ENCODE measurements at regions not wholly inside any gene's neighbourhood (a gene's known extent, or its start where the extent isn't known, plus 50 kb on each side); places are given as distances from the start of the nearest gene placed in this dataset.

- Histone ChIP-seq H3K4me3 (ENCODE audit: low read depth in 1 of 3, low read length in 3 of 3) (no peak overlapping the region), H3K9me3 (ENCODE audit: control insufficient read depth in 4 of 4, low read length in 3 of 4) (no peaks in the 10 kb centered on the region), H3K9ac (ENCODE audit: low read depth in 1 of 2, low read length in 2 of 2) (no peak overlapping the region), H3K27me3 (ENCODE audit: control insufficient read depth in 4 of 4, insufficient read depth in 4 of 4, low read length in 3 of 4) (no peaks in the 10 kb centered on the region), H3K36me3 (ENCODE audit: control insufficient read depth in 4 of 4, insufficient read depth in 3 of 4, low read depth in 1 of 4, low read length in 3 of 4) (no peaks in the 10 kb centered on the region), H3K4me1 (ENCODE audit: control insufficient read depth in 4 of 4, insufficient read depth in 4 of 4, low read length in 3 of 4) (peaks cover 0 to 7% (median 0%) of the 10 kb centered on the region in 4 donors), H3K27ac (ENCODE audit: low read depth in 1 of 2, low read length in 2 of 2) (no peak overlapping the region)
- no peak for DNase-seq (ENCODE audit: low spot score)
- 96% methylated on average over 7 of the region's 7 CpGs for WGBS
- TF ChIP-seq FOXA2 (IDR thresholded peaks at IDR 0.05) (no peak), REST (IDR thresholded peaks at IDR 0.05) (no peak), MAX (IDR thresholded peaks at IDR 0.05) (no peak), YY1 (IDR thresholded peaks at IDR 0.05) (no peak), EGR1 (IDR thresholded peaks at IDR 0.05; ENCODE audit: low read depth in 2 of 2) (no peak), ZBTB33 (IDR thresholded peaks at IDR 0.05) (no peak)
These were observed 51.3 kb downstream of the TET3 start for GRCh38 chr2:74036010-74036409.

- 76% methylated on average over 4 of the region's 4 CpGs for WGBS
These were observed 51.9 kb downstream of the TET3 start for GRCh38 chr2:74036450-74037195.

GRCh38 chr2:74037379-74037860 lies 52.7 kb downstream of the TET3 start:
- WGBS, result 73% methylated on average over 1 of the region's 1 CpG
- Histone ChIP-seq H3K27ac (ENCODE audit: low read depth in 1 of 2, low read length in 2 of 2) (no peak overlapping the region), H3K9me3 (ENCODE audit: control insufficient read depth in 4 of 4, low read length in 3 of 4) (no peaks in the 10 kb centered on the region), H3K9ac (ENCODE audit: low read depth in 1 of 2, low read length in 2 of 2) (no peak overlapping the region), H3K27me3 (ENCODE audit: control insufficient read depth in 4 of 4, insufficient read depth in 4 of 4, low read length in 3 of 4) (no peaks in the 10 kb centered on the region), H3K36me3 (ENCODE audit: control insufficient read depth in 4 of 4, insufficient read depth in 3 of 4, low read depth in 1 of 4, low read length in 3 of 4) (no peaks in the 10 kb centered on the region), H3K4me1 (ENCODE audit: control insufficient read depth in 4 of 4, insufficient read depth in 4 of 4, low read length in 3 of 4) (peaks cover 0 to 3% (median 0%) of the 10 kb centered on the region in 4 donors), H3K4me3 (ENCODE audit: low read depth in 1 of 3, low read length in 3 of 3) (no peak overlapping the region)
- no peak for DNase-seq (ENCODE audit: low spot score)
- TF ChIP-seq HNF4A (conservative IDR thresholded peaks at IDR 0.05) (no peak), TAF1 (conservative IDR thresholded peaks at IDR 0.05) (no peak), ZBTB33 (IDR thresholded peaks at IDR 0.05) (no peak), JUND (IDR thresholded peaks at IDR 0.05) (no peak), MAX (IDR thresholded peaks at IDR 0.05) (no peak), ATF3 (IDR thresholded peaks at IDR 0.05) (no peak), SP1 (IDR thresholded peaks at IDR 0.05) (no peak), RXRA (IDR thresholded peaks at IDR 0.05) (no peak)

More at GRCh38 chr2:74036450-74037195, 51.9 kb downstream of the TET3 start:
- H3K4me3 ChIP-seq (ENCODE audit: low read depth in 1 of 3, low read length in 3 of 3), result no peak overlapping the region
- no peaks in the 10 kb centered on the region for H3K9me3 ChIP-seq (ENCODE audit: control insufficient read depth in 4 of 4, low read length in 3 of 4)
- peaks cover 0 to 7% (median 0%) of the 10 kb centered on the region in 4 donors for H3K4me1 ChIP-seq (ENCODE audit: control insufficient read depth in 4 of 4, insufficient read depth in 4 of 4, low read length in 3 of 4)
- TF ChIP-seq HNF4A (conservative IDR thresholded peaks at IDR 0.05), result no peak
- no peak for TF ChIP-seq TAF1 (conservative IDR thresholded peaks at IDR 0.05)
- TF ChIP-seq FOXA2 (IDR thresholded peaks at IDR 0.05), result no peak
- TF ChIP-seq JUND (IDR thresholded peaks at IDR 0.05), result no peak
- no peak for TF ChIP-seq GABPA (IDR thresholded peaks at IDR 0.05 in 1 of 2, conservative IDR thresholded peaks at IDR 0.05 in 1 of 2)
- no peak for TF ChIP-seq HNF4G (IDR thresholded peaks at IDR 0.05)
- no peak for TF ChIP-seq NR2F2 (IDR thresholded peaks at IDR 0.05)
- TF ChIP-seq RXRA (IDR thresholded peaks at IDR 0.05), result no peak
- TF ChIP-seq RAD21 (IDR thresholded peaks at IDR 0.05), result no peak
- no peak overlapping the region for H3K9ac ChIP-seq (ENCODE audit: low read depth in 1 of 2, low read length in 2 of 2)
- H3K36me3 ChIP-seq (ENCODE audit: control insufficient read depth in 4 of 4, insufficient read depth in 3 of 4, low read depth in 1 of 4, low read length in 3 of 4), result no peaks in the 10 kb centered on the region
- no peaks in the 10 kb centered on the region for H3K27me3 ChIP-seq (ENCODE audit: control insufficient read depth in 4 of 4, insufficient read depth in 4 of 4, low read length in 3 of 4)
- DNase-seq (ENCODE audit: low spot score), result no peak
- H3K27ac ChIP-seq (ENCODE audit: low read depth in 1 of 2, low read length in 2 of 2), result no peak overlapping the region

Data from liver (tissue), 7 donors.